NT2/D1 (cell line): ENCODE measurements at regions not wholly inside any gene's neighbourhood (a gene's known extent, or its start where the extent isn't known, plus 50 kb on each side); places are given as distances from the start of the nearest gene placed in this dataset.

Source experiments
- SUZ12 ChIP-seq: IDR thresholded peaks from 2 replicates; pipeline ENCODE4 v1.6.1; 2011; ENCODE audit not compliant: insufficient read length, insufficient read depth; ENCODE audit errors: extremely low read depth
- YY1 ChIP-seq: IDR thresholded peaks from 2 replicates; pipeline ENCODE4 v1.6.1; 2011; ENCODE audit not compliant: insufficient read length, insufficient read depth

- no peak for TF ChIP-seq SUZ12
- no peak for TF ChIP-seq YY1
Observed at GRCh38 chr13:112187527-112188297, 120.8 kb downstream of the SOX1 start.
